NK-92 (cell line): ENCODE measurements at regions not wholly inside any gene's neighbourhood (a gene's known extent, or its start where the extent isn't known, plus 50 kb on each side); places are given as distances from the start of the nearest gene placed in this dataset.
"Not testable (repeated sequence)": the region's sequence is repeated elsewhere in the genome, so short reads cannot be mapped to it uniquely, and the experiment has no call there.

Experiments
- DNase-seq: peaks from one replicate; lab custom pipeline; 2025; ENCODE audit not compliant: unreplicated experiment; lab: John Stamatoyannopoulos, UW

DNA sequence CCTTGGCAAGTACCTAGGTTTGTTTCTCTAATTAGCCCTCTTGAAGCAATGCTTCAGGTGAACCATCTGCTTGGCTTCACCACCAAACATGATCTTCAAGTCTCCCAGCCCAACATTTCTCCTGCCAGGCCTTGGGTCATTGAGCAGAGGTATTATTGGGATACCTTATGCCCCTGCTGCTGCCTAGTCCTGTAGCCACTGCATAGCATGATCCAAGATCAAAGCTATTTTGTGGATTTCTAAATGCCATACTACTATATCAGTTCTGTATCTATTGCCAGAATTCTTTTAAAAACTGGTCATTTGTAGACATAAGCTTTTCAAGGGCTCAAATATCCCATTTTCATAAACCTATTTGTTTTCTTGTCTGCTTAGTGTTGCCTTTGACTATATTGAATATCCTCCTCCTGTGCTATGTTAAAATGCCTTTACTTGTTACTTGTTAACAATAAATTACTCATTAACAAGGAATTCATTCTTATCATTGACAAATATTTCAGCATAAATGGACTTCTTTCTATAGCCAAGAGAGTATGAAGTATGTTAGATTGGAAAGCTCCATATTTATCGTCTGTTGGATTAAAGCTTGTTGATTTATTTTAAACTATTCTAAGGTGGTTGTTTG lies 204.5 kb upstream of the RBBP8 start:
- no peak for DNase-seq

DNA sequence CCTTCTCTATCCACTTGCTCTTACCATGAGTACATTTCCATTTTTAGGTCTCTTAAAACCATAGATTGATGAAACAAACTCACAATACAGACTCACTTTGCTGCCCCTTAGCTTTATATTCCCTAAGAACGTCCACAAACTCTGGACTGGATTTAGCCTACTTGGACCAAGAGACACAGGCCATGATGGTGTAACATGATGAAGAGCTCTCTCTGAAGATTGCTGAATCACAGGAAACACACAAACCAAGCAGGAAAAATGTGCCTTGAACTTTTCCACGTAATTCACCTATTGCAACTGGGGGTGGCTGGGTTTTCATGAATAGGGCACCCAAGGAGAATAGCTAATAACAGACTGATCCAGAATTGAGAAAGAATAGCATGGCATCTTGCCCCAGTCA lies 201.7 kb upstream of the RBBP8 start:
- no peak for DNase-seq

DNA sequence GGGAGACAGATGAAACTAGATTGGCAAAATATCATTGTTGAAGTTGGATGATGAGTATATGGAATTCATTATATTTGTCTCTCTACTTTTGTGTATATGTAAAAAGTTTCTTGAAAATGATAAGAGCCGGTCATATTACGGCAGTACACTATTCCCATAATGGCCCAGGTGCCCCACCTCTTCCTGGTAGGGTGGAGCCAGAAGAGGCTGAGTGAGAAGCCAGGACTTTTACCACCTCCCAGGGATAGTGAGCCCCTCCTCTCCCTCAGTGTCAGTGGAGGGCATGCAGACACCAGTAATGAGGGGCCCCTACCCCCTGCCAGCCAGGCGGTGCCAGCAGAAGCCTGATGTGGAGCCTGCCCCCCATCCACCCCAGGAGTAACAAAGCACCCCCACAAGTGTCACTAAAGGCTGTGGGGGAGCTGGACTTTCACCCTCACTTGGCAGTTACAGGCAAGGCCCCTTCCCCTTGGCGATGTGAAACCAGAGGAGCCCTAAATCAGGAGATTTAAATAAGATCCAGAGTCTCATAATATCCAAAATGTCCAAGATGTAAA lies 198.9 kb upstream of the RBBP8 start:
- DNase-seq = no peak

DNA sequence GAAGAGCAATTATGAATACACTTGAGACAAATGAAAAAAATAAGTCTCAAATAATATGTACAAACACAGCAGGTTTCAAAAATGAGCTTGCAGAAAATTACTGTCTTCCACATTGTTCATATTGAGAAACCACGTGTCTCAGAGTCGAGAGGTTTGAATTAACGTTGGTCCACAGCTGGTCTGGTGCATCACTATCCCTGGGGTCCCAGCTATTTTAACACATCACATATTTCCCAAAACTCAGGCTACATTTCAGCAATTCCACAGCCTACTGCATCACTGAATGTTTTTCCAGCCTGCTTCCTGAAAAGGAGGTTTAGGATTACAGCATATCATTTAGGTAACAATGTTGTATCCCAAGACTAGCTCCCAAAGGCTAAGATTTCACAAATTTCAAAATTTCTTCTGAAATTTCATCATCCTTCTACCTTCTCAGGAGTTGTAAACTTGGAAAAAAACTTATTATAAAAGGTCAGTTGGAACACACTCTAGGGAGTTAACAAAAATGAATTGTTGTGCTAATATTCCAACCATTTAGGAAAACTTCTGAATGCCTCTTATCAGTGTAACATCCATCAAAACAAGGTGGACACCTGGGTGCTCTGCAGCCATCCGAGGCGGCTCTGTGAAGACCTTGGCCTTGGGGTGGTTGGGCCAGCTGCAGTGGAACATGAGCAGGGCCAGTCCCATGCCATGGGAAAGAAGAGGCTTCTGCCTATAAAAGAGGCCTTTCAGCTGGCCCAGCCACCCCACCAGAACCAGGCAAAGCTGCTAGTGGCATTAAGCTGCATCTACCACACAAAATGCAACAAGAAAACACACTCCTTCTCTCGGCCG lies 198.1 kb upstream of the RBBP8 start:
- no peak for DNase-seq

DNA sequence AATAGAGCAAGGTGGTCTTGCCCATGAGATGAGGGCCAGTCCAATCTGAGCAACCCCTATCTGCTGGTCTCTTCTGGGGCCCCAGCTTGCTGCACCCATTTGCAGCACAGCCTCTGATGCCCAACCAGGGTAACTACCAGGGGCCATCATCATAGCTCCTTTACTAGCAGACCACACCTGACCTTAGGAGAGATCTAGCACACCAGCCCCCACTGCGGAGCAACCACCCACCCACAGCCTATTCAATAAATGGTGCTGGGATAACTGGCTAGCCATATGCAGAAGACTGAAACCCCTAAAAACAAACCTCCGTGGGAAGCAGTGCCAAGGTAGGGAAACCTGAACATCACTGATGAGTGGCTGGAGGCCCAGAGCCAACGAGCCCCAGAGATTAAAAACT lies 196.1 kb upstream of the RBBP8 start:
- DNase-seq = no peak

DNA sequence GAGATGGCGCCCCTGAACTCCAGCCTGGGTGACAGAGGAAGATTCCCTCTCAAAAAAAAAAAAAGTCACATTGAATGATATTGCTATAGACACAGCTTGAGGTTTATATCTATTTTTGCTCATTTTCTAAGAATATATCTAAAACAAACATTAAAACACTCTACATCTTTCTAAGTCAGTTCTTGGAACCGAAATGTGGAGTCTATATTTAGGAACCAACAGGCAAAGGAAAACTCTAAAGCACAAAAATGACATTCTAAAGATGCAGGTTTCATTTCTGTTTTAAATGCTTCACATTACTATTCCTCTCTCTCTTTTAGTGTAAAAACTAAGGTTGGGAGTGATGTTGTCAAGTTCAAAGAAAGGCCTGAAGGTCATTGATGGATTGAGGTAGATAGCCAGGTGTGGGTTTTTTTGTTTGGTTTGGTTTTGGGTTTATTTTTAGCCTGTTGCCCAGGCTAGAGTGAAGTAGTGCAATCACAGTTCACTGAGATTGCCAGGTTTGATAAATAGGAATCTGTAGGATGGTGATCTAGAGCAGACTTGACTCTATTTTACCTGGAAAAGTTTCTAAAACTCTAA lies 194.0 kb upstream of the RBBP8 start:
- no peak for DNase-seq

DNA sequence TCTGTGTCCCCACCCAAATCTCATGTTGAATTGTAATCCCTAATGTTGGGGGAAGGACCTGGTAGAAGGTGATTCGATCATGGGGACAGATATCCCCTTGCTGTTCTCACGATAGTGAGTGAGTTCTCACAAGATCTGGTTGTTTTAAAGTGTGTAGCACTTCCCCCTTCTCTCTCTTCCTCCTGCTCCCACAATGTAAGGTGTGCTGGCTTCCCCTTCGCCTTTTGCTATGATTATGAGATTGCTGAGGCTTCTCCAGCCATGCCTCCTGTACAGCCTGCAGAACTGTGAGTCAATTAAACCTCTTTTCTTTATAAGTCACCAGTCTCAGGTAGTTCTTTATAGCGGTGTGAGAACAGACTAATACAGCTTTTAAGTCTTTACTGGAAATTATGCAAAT lies 193.3 kb upstream of the RBBP8 start:
- DNase-seq = no peak

DNA sequence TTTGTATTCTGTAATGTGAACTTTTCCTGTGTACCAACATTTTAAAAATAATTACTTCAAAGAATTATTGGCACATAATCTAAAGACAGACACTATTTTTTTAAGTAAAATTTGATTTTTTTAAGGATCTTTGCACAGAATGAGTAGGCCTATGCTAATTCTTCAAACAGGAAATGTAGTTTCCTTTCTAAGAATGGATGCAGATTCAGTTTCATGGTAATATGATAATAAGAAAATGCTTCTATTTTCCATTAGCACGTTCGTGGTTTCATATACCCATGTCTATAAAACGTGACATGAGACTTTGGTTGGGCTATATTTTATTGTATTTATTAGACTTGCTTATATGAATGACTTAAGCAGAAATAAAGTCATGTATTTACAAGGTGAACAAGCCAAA lies 191.8 kb upstream of the RBBP8 start:
- DNase-seq = no peak

DNA sequence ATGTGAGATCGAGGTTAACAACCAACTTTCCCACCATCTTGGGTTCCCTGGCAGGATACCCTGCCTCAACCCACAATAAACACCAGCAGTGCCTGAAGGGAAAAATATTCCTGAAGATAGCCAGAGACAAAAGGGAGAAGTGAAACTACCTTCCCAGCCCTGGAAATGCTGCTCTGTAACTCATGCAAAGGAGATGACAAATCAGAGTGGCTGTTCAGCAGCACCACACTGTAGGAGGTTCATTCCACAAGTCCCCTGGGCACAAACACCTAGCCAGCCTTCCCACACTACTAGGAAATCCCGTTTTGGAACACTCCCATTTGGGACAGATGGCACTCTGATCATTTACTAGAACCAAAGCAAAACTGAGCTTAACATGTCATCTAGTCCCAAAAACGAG lies 190.7 kb upstream of the RBBP8 start:
- DNase-seq = no peak

DNA sequence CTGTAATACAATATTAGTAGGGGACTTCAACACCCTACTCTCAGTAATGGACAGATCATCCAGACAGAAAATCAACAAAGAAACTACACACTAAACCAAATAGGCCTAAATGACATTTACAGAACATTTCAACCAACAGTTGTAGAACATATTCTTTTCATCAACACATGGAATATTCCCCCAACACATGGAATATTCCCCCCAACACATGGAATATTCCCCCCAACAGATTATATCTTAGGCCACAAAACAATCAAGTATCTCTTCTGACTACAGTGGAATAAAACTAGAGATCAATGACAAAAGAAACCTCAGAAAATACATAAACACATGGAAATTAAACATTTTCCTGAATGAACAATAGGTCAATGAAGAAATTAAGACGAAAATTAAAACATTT lies 187.2 kb upstream of the RBBP8 start:
- DNase-seq = no peak

DNA sequence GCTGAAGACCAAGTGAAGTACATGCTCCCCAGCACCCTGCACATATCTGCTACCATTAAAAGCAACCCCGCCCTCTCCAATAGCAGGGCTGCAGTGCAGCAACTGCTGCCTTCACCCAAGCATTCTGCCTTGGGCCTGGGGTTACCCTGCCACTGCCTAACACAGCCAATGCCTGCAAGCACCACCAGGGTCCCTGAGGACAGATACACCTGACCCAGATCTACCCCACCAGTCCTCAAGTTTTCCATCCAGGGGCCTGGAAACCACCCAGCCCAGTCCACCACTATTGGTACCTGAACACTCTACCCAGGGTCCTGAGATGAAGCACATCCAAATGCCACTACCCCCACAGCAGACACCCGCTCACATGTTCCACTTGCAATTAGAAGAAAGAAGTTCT lies 181.1 kb upstream of the RBBP8 start:
- no peak for DNase-seq

DNA sequence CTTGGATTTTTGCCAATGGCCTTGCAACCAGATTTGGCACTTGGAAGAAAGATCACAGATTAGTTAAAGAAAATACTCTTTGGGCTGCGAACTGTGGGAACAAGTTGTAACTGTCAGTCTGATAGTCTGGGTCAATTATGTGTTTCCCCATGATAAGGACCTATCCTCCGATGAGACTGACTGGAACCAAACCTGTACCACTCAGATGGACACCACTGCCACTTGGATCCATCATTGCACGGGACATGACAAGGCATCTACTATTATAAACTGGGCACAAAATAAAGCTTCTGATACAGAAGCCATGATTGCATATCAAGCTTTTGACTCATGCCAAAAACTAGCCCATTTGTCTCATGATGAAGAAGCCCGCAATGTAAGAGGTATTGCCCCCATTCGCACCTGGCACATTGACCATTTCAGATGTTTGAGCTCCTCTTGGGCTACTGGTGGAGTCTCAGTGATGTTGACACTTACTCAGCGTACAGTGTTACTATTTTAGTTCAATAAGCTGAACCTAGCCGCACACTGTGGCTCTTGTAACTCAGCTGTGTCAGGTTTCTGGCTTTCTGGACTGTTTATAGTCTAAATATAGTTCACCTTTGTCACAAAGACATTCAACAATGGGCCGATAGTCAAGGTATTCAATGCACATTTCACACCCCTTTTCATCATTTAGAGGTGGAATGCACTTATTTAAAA lies 179.8 kb upstream of the RBBP8 start:
- DNase-seq = no peak

DNA sequence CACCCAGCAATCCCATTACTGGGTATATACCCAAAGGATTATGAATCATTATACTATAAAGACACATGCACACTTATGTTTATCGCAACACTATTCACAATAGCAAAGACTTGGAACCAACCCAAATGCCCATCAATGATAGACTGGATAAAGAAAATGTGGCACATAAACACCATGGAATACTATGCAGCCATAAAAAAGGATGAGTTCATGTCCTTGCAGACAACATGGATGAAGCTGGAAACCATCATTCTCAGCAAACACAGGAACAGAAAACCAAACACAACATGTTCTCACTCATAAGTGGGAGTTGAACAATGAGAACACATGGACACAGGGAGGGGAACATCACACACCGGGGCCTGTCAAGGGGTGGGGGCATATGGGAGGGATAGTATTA lies 169.1 kb upstream of the RBBP8 start:
- not testable (repeated sequence) for DNase-seq

DNA sequence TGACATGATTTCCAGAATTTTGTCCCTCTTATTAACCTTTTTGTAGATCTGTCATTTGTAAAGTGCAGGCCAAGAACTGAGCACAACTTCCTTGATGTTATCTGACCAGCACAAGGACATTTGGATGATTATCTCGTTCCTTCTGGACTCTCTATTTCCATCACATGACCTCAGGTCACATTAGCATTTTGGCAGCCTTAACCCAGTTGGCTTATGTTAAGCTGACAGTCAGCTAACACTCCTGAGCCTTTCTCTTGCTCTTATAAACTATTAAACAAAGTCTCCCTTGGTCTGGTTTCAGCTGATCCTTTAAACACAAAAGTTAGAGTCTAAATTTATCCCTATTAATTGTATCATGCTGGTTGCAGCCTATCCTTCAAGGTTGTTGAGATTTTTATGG lies 167.2 kb upstream of the RBBP8 start:
- no peak for DNase-seq

DNA sequence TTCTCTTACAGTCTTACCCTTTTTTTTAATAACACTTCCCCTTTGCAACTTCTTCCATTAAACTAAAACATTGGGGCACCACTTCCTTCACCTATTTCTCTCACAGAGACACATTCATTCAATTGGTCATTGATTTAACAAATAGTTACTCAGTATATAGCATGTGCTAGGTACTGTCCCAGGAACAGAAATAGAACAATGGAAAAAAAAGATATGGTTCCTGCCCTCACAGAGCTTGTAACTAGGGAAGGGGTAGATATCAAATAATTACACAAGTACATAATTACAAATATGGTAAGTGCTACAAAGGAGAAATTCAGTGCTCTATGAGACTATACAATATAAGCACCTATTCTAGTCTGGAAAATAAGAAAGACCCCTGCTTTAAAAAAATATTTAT lies 165.5 kb upstream of the RBBP8 start:
- DNase-seq = no peak

DNA sequence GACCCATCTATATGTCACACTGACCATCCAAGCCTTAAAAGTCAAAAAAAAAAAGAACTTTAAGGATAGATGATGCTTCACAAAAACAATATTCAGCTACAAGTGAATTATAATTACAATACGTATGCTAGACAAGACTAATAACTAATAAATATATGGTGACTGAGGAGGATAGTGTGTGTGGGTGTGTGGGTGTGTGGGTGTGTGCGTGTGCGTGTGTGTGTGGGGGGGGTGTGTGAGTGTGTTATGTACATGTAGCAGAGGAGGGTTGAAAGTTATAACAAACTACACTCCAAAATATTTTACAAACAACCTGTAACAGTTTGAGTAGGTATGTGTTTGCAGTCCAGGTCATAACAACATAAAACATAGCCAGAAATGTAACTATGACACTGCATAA lies 159.2 kb upstream of the RBBP8 start:
- no peak for DNase-seq

DNA sequence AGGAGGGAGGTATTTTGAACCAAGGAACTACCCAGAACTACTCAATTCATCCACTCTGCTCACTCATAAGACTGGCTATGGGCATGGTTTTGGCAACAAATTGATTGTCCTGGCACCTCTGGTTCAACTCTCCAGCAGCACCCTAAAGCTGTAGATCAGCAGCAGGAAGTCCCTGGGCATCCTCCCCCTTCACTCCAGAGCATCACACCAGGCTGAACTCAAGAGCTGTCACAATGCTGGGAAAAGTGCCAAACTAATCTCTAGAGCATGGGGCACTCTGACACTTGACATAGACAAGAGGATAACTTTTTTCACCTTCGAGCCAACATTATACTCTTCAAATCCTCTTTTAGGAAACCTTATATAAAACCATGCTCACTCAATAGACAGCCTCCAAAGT lies 154.1 kb upstream of the RBBP8 start:
- DNase-seq = no peak

DNA sequence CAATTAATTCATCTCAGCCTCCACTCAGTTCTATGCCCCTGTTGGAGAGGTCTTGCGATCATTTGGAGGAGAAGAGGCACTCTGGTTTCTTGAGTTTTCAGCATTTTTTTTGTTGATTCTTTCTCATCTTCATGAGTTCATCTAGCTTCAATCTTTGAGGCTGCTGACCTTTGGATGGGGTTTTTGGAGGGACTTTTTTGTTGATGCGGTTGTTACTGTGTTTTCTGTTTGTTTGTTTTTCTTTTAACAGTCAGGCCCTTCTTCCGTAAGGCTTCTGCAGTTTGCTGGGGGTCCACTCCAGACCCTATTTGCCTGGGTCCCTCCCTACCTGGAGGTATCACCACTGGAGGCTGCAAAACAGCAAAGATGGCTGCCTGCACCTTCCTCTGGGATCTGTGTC lies 149.9 kb upstream of the RBBP8 start:
- DNase-seq = no peak

DNA sequence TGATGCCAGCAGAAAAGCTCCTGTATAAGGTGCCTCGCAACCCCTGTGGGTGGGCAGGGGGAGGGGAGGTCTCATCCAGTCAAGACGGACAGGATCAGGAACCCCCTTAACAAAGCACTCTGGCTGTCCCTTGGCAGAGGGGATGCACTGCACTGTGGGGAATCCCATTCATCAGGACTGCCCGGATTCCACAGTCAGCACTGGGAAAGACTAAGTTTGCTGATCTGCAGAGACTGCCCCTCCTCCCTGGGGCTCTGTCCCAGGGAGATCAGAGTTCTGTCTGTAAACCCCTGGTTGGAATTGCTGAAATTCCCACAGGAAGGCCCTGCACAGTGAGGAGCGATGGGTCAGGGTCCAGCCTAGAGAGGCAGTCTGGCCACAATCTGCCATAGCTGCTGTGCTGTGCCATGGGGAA lies 149.5 kb upstream of the RBBP8 start:
- no peak for DNase-seq

DNA sequence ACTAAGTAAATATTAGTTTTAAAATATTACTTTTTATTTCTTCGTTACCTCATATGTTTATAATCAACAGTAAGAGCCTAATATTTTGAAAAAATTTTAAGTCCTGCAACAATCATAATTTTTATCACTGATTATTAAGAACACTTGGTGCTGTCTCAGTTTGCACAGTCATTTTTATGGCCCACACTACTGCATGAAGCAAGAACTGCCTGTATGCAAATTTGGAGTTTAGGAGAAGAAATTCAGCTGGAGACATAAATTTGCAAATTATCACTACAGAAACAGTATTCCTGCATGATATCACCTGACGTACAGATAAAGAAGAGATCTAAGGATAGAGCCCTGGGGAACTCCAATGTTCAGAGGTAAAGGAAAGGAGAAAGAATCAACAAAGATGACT lies 144.1 kb upstream of the RBBP8 start:
- no peak for DNase-seq

DNA sequence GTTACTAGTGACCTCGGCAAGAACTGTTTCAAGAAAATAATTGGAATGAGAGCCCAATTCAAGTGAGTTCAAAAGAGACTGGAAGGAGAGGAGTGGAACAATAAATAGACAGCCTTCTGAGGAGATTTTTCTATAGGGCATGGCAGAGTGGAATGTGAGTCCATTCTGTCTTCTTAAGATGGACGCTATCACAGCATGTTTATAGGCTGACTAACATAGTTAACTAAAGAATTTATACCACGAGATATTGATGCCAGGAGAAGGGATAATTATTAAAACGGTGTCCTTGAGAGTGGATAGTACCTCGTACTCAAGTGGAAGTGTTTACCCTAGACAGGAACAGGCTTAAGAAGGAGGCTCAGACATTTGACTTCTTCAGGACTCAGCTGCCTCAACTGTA lies 143.5 kb upstream of the RBBP8 start:
- no peak for DNase-seq
